RPMI8226 (cell line): ENCODE measurements at regions not wholly inside any gene's neighbourhood (a gene's known extent, or its start where the extent isn't known, plus 50 kb on each side); places are given as distances from the start of the nearest gene placed in this dataset.

ENCODE experiments used
- DNase-seq: peaks from one replicate; pipeline ENCODE4 v3.0.0-alpha.2; 2015

- DNase-seq: no peak
Measured at GRCh38 chr3:145116769-145117168, 1044.2 kb downstream of the PLOD2 start.

GRCh38 chr3:145118303-145118702 lies 1042.7 kb downstream of the PLOD2 start:
- no peak for DNase-seq

- DNase-seq: no peak
Measured at GRCh38 chr3:145124900-145125678, 1035.9 kb downstream of the PLOD2 start.

GRCh38 chr3:145133281-145133680 lies 1027.7 kb downstream of the PLOD2 start:
- no peak for DNase-seq

- no peak for DNase-seq
Measured at GRCh38 chr3:145134738-145135137, 1026.2 kb downstream of the PLOD2 start.

GRCh38 chr3:145144361-145144760 lies 1016.6 kb downstream of the PLOD2 start:
- no peak for DNase-seq

GRCh38 chr3:145145461-145145860 lies 1015.5 kb downstream of the PLOD2 start:
- DNase-seq: no peak

- no peak for DNase-seq
Measured at GRCh38 chr3:145159640-145160039, 1001.3 kb downstream of the PLOD2 start.

- no peak for DNase-seq
Measured at GRCh38 chr3:145170121-145170520, 990.9 kb downstream of the PLOD2 start.

- DNase-seq: no peak
Measured at GRCh38 chr3:145175626-145176025, 985.4 kb downstream of the PLOD2 start.

- DNase-seq: no peak
Measured at GRCh38 chr3:145176907-145177306, 984.1 kb downstream of the PLOD2 start.

- DNase-seq: no peak
Measured at GRCh38 chr3:145177828-145178227, 983.2 kb downstream of the PLOD2 start.

- no peak for DNase-seq
Measured at GRCh38 chr3:145182196-145182911, 978.6 kb downstream of the PLOD2 start.

- DNase-seq: no peak
Measured at GRCh38 chr3:145183261-145183660, 977.7 kb downstream of the PLOD2 start.

GRCh38 chr3:145188079-145188770 lies 972.8 kb downstream of the PLOD2 start:
- no peak for DNase-seq

- DNase-seq: no peak
Measured at GRCh38 chr3:145190138-145190537, 970.8 kb downstream of the PLOD2 start.

GRCh38 chr3:145190761-145191160 lies 970.2 kb downstream of the PLOD2 start:
- DNase-seq: no peak

- no peak for DNase-seq
Measured at GRCh38 chr3:145191543-145191942, 969.4 kb downstream of the PLOD2 start.

- no peak for DNase-seq
Measured at GRCh38 chr3:145197051-145197820, 963.7 kb downstream of the PLOD2 start.

- no peak for DNase-seq
Measured at GRCh38 chr3:145197821-145198220, 963.2 kb downstream of the PLOD2 start.

GRCh38 chr3:145209561-145209960 lies 951.4 kb downstream of the PLOD2 start:
- no peak for DNase-seq

- DNase-seq: no peak
Measured at GRCh38 chr3:145219355-145220235, 941.4 kb downstream of the PLOD2 start.
